Neural progenitor cell (in vitro differentiated cells): ENCODE measurements at regions not wholly inside any gene's neighbourhood (a gene's known extent, or its start where the extent isn't known, plus 50 kb on each side); places are given as distances from the start of the nearest gene placed in this dataset.

Source experiments
- CTCF ChIP-seq: fragments of 200-600 bp; sonication (generic); IDR thresholded peaks from 2 replicates; pipeline ENCODE4 v1.5.1; 2017; ENCODE audit warnings: antibody characterized with exemption, mild to moderate bottlenecking
- EZH2 ChIP-seq: fragments of 200-600 bp; sonication (generic); IDR thresholded peaks from 2 replicates; pipeline ENCODE4 v1.6.1; 2017; ENCODE audit warnings: antibody characterized with exemption, mild to moderate bottlenecking, moderate library complexity
- EZH2phosphoT487 ChIP-seq: fragments of 200-600 bp; sonication (generic); IDR thresholded peaks from 2 replicates; pipeline ENCODE4 v1.6.1; 2017; ENCODE audit warnings: antibody characterized with exemption

GRCh38 chr4:111210595-111210994 is 587.7 kb upstream of the PITX2 start:
- TF ChIP-seq CTCF (no peak), EZH2phosphoT487 (no peak), EZH2 (no peak)
